ENCODE measurements at regions not wholly inside any gene's neighbourhood (a gene's known extent, or its start where the extent isn't known, plus 50 kb on each side); places are given as distances from the start of the nearest gene placed in this dataset.

GRCh38 chr22:48513446-48513845, 1314.2 kb downstream of the BRD1 start (continued):
- no peak for TF ChIP-seq ZNF512B (CRISPR knock-in tag; IDR thresholded peaks at IDR 0.05; ENCODE audit: borderline replicate concordance)

GRCh38 chr22:48511781-48512327, 1315.8 kb downstream of the BRD1 start:
- no peak overlapping the region for H3K27ac ChIP-seq (ENCODE audit: extremely low read length, insufficient read depth, low read length)
- no peak for FAIRE-seq
- no peak overlapping the region for H2AFZ ChIP-seq (ENCODE audit: low read length)
- H3K4me1 ChIP-seq (ENCODE audit: insufficient read depth, low read length) = peaks cover 7% of the 10 kb centered on the region; the same call in 1 of the 2 replicates
- WGBS (ENCODE audit: low lambda C conversion rate) = 41% methylated on average over 12 of the region's 23 CpGs
- H3K4me2 ChIP-seq (ENCODE audit: low read depth, low read length) = no peak overlapping the region
- peaks cover 17 to 50% of the 10 kb centered on the region in 2 experiments for H3K27me3 ChIP-seq (ENCODE audit: control insufficient read depth in 1 of 2, insufficient read depth in 2 of 2, low read length in 2 of 2)
- no peaks in the 10 kb centered on the region for H3K36me3 ChIP-seq (replicated peaks in 1 of 2; ENCODE audit: control insufficient read depth in 1 of 2, insufficient read depth in 2 of 2, low read length in 2 of 2)
- no peak overlapping the region for H3K9ac ChIP-seq (ENCODE audit: insufficient read depth, low read depth, low read length)
- no peak for ATAC-seq
- CTCF ChIA-PET (ENCODE audit: low intra/inter-chr PET ratio, low total read pairs) = no interaction called here
- no TSS peak for BruUV-seq (replicated peaks)
- no peak for DNase-seq (ENCODE audit: low spot score)
- H3K79me2 ChIP-seq (ENCODE audit: insufficient read depth, low read length) = no peaks in the 10 kb centered on the region
- intact Hi-C loops (cut with micrococcal nuclease; ENCODE audit: unreplicated experiment) = no loop called here
- TF ChIP-seq ZNF672 (CRISPR knock-in tag; IDR thresholded peaks at IDR 0.05) (no peak), KLF9 (CRISPR knock-in tag; IDR thresholded peaks at IDR 0.05; ENCODE audit: low read depth) (no peak), HOXA9 (CRISPR knock-in tag; IDR thresholded peaks at IDR 0.05; ENCODE audit: borderline replicate concordance) (no peak), ZNF451 (CRISPR knock-in tag; IDR thresholded peaks at IDR 0.05) (no peak), ZNF629 (CRISPR knock-in tag; conservative IDR thresholded peaks at IDR 0.05) (no peak), KDM1A (CRISPR knock-in tag; IDR thresholded peaks at IDR 0.05) (no peak), ZNF549 (CRISPR knock-in tag; IDR thresholded peaks at IDR 0.05) (no peak), ZNF670 (CRISPR knock-in tag; IDR thresholded peaks at IDR 0.05; ENCODE audit: borderline replicate concordance) (no peak)
- no peaks in the 10 kb centered on the region for H3K9me3 ChIP-seq (ENCODE audit: low read length)
- in situ Hi-C loops (cut with HindIII; ENCODE audit: extremely low pct_ligation_motif_present, low pct_unique_long_range_greater_than_20kb) = no loop called here
- no peaks in the 10 kb centered on the region for H4K20me1 ChIP-seq (ENCODE audit: insufficient read depth, low read length)
- POLR2A ChIA-PET = no interaction called here
- H3K4me3 ChIP-seq (replicated peaks in 1 of 3; ENCODE audit: insufficient read depth in 1 of 3, low read depth in 2 of 3, low read length in 3 of 3) = no peak overlapping the region

All from HepG2 (cell line).